GM12891 (cell line): ENCODE measurements at regions not wholly inside any gene's neighbourhood (a gene's known extent, or its start where the extent isn't known, plus 50 kb on each side); places are given as distances from the start of the nearest gene placed in this dataset.

Source experiments
- POLR2A ChIP-seq: IDR thresholded peaks from 2 replicates; pipeline ENCODE4 v1.6.1; 2011; ENCODE audit warnings: low read depth, low read length, control low read depth
- POLR2AphosphoS5 ChIP-seq: IDR thresholded peaks from 2 replicates; pipeline ENCODE4 v1.6.1; 2011; ENCODE audit warnings: low read depth, low read length, control low read depth
- POU2F2 ChIP-seq: IDR thresholded peaks from 2 replicates; pipeline ENCODE4 v1.6.1; 2011; ENCODE audit warnings: low read depth, mild to moderate bottlenecking, control low read depth, low read length, moderate library complexity
- SPI1 ChIP-seq: IDR thresholded peaks from 2 replicates; pipeline ENCODE4 v1.6.1; 2011; ENCODE audit warnings: low read depth, low read length, control low read depth
- TAF1 ChIP-seq: IDR thresholded peaks from 2 replicates; pipeline ENCODE4 v1.6.1; 2011; ENCODE audit warnings: low read depth, low read length, control low read depth

DNA sequence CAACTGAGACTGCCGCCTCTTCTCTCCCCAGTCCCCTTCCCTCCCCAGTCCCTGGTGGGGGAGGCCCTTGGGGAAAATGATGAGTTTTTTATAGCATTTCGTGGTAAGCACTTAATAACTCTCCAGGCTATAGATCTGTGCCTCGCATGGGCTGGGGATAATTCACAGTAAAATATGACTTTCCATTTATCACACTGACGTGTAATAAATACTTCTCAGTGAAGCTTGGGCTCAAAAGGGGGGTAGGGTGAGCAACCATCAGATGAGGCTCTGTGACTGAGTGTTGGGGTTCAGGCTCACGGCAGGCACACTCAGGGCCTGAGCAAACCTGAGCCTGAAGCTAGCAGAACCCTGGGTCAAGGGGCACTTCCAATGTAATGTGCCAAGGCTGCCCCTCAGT, 101.6 kb downstream of the CCT6B start:
- TF ChIP-seq TAF1: no peak
- no peak for TF ChIP-seq POLR2A
- no peak for TF ChIP-seq POLR2AphosphoS5
- no peak for TF ChIP-seq POU2F2
- TF ChIP-seq SPI1: no peak
